CD4-positive, alpha-beta T cell treated with Interleukin-17A for 1 hour (primary cell): ENCODE measurements at regions not wholly inside any gene's neighbourhood (a gene's known extent, or its start where the extent isn't known, plus 50 kb on each side); places are given as distances from the start of the nearest gene placed in this dataset.

ENCODE experiments used
- DNase-seq: peaks from one replicate; pipeline ENCODE4 v3.0.0-alpha.2; 2020

- DNase-seq: no peak
Observed at GRCh38 chr2:60290509-60290908, 262.9 kb downstream of the BCL11A start.

- no peak for DNase-seq
Observed at GRCh38 chr2:60285626-60286316, 267.7 kb downstream of the BCL11A start.

- no peak for DNase-seq
Observed at GRCh38 chr2:60283626-60284025, 269.8 kb downstream of the BCL11A start.

GRCh38 chr2:60282886-60283285 is 270.6 kb downstream of the BCL11A start:
- DNase-seq: no peak

GRCh38 chr2:60281730-60282129 is 271.7 kb downstream of the BCL11A start:
- no peak for DNase-seq

GRCh38 chr2:60280238-60280637 is 273.2 kb downstream of the BCL11A start:
- no peak for DNase-seq

- DNase-seq: no peak
Observed at GRCh38 chr2:60278906-60279305, 274.5 kb downstream of the BCL11A start.

- no peak for DNase-seq
Observed at GRCh38 chr2:60275958-60276357, 277.5 kb downstream of the BCL11A start.

- no peak for DNase-seq
Observed at GRCh38 chr2:60273836-60274235, 279.6 kb downstream of the BCL11A start.

GRCh38 chr2:60271713-60272112 is 281.7 kb downstream of the BCL11A start:
- no peak for DNase-seq

- DNase-seq: no peak
Observed at GRCh38 chr2:60271131-60271530, 282.3 kb downstream of the BCL11A start.

GRCh38 chr2:60268661-60269060 is 284.8 kb downstream of the BCL11A start:
- no peak for DNase-seq

- DNase-seq: no peak
Observed at GRCh38 chr2:60268032-60268431, 285.4 kb downstream of the BCL11A start.

GRCh38 chr2:60267122-60267521 is 286.3 kb downstream of the BCL11A start:
- no peak for DNase-seq

- DNase-seq: no peak
Observed at GRCh38 chr2:60262178-60262577, 291.3 kb downstream of the BCL11A start.

- no peak for DNase-seq
Observed at GRCh38 chr2:60260639-60261296, 292.7 kb downstream of the BCL11A start.

GRCh38 chr2:60259781-60260180 is 293.7 kb downstream of the BCL11A start:
- no peak for DNase-seq

- no peak for DNase-seq
Observed at GRCh38 chr2:60252581-60253150, 300.8 kb downstream of the BCL11A start.

- no peak for DNase-seq
Observed at GRCh38 chr2:60251247-60251646, 302.2 kb downstream of the BCL11A start.

- DNase-seq: no peak
Observed at GRCh38 chr2:60249879-60250278, 303.6 kb downstream of the BCL11A start.

- no peak for DNase-seq
Observed at GRCh38 chr2:60247471-60247870, 306.0 kb downstream of the BCL11A start.

- no peak for DNase-seq
Observed at GRCh38 chr2:60246583-60246982, 306.9 kb downstream of the BCL11A start.

GRCh38 chr2:60234274-60234986 is 319.0 kb downstream of the BCL11A start:
- DNase-seq: no peak

- no peak for DNase-seq
Observed at GRCh38 chr2:60230596-60230995, 322.9 kb downstream of the BCL11A start.
